GM21515 (cell line): ENCODE measurements at regions not wholly inside any gene's neighbourhood (a gene's known extent, or its start where the extent isn't known, plus 50 kb on each side); places are given as distances from the start of the nearest gene placed in this dataset.

ENCODE experiments used
- ATAC-seq: cut with Tn5 transposase; IDR thresholded peaks from one replicate; pipeline ENCODE4 v1.9.1; 2021; ENCODE audit not compliant: unreplicated experiment

DNA sequence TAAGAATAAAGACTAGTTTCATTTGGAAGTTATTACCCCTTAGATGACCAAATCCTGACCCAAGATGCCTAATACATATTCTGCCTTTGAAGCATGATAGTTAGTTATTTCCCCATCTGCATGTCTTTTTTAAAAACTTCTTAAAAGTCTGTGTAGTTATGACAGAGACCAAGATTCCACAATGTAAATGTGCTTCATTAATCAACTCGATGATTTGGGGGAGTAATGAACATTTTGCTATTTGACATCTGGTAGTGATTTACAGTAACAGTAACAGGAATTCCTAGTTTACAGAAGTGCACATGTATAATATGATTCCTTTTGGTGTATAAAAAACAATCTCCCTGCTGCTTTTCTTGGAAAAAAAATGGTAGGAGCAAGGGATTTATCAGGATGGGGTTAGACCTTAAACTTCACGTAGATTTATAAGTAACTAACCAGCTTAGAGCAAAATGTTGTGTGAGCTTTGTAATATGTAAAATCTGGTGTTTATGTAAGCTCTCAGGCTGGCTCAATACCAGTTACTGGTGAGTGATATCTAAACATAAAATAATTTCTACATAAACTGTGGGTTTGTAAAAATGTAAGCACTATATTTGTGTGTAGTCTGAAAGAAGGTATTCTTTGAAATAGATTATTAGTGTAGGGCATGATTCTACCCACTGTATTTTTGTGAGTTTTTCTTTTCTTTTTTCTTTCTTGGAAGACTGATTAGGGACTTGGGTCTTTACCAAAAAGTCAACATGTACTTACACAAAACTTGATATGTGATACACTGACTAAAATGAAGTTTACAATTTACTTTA, 641.6 kb downstream of the EPHA4 start:
- ATAC-seq, result no peak

DNA sequence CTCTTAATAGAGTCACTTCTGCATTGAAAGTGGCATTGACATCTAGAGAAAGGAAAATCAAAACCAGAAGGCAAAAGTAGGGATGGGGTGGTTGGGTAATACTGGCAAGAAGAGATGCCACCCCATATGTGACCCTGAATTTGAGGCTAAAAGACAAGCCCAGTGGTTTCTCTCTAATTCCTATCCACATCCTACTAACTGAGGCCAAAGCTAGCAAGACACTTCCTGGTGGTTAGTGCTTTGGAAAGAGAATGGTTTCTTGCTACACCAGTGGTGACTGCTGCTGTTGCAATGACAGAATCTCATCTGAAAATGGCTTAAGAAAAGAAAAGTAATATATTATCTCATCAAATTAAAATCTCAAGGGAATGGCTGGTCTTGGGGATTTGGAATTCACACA, 640.6 kb downstream of the EPHA4 start:
- no peak for ATAC-seq

DNA sequence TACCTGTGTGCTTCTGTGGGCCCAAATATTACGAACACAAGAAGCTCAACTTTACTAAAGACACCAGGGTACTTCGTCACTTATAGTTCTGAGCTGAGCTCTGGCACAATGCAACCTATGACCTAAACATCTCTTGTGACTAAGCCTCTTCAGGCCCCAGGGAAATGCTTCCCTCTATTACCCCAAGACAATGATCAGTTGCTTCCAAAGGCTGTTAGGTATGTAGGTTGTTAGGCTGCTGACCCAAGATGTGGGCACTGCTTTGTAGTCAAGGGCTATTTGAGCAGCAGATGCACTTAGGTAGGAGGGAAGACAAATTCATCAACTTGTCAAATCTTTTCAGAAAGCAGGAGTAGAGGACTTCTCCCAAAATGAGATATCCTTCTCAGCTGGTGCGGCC, 640.1 kb downstream of the EPHA4 start:
- no peak for ATAC-seq

DNA sequence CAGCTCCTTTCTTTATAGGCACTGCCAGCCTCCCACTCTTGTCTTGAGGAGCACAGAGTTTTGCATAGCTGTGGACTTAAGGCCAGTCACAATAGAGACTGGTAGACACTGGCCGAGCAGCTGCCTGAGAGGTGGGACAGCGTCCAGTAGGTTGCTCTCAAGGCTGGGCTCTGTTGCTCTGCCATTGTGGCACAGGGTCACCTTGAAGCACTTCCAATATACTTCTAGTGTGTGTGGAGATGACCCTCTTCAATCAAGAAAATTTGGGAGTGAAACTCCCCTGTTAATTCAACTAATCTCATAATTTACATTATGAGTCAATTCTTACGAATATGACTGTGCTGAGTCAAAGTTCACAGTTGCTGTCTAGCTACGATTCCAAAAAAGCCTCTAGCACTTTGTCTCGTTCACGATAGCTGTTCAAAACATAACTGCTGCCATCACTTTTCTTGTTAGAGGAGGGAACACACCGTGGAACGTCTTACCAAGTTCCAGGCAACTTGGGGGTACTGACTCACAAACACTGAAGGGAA, 636.2 kb downstream of the EPHA4 start:
- ATAC-seq, result no peak

DNA sequence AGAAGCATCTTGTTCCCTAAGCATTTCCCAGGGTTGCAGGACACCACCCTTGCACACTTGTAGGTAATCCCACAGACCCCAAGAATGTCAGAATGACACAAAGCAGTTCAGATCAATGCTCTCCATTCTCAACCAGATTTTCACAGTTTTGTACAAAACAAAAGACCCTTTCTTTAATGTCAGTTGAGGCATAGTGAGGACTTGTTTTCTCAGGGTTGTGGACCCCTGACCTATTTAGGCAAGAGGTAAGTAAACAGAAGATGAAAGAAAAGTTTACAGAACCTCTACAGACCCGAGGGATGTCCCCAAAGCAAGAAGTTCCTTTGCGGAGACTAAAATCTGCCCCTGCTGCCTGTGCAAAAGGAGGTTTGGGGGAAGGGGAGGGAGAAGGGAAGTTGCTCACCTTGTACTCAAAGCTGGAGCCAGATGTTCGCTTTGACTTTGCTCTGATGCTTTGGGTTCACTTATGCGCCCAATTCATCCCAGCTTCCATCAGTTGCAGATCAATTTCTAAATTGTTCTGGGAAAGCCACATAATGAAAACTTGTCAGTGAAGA, 635.4 kb downstream of the EPHA4 start:
- ATAC-seq, result no peak

DNA sequence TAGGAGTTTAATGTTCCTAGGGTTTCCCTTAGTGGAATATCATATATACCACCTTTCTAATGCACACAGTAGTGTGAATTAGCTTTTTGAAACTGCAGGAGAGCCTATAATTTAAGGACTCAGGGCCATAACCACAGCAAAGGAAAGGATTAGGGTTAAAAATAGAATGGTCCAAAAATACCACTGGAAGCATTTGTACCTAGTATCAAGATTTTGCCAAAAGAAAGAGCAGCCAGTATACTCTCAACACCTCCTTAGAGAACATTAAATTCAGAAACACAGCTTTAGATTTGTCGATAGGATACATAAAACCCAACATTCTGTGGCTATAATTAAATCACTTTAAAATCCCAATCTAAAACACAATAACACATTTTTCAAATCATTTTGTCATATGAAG, 634.9 kb downstream of the EPHA4 start:
- ATAC-seq, result no peak

DNA sequence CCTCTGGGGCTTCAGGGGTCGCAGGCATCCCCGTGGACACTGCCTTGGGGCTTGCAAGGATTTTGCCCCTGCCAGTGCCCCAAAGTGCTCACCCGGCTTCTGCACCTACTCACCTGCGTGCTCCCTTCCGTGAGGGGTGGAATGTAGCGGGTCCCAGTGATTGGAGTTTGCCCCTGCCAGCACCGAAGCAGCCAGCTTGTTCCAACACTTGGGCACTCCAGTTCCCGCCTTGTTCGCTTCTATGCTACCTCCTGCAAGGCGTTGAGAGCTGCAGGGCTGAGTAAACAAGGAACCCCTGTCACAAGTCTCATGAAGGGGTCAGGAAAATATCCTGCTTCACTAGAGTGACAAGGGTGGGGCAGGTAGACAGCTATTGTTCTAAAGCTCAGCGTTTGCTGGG, 631.5 kb downstream of the EPHA4 start:
- no peak for ATAC-seq

DNA sequence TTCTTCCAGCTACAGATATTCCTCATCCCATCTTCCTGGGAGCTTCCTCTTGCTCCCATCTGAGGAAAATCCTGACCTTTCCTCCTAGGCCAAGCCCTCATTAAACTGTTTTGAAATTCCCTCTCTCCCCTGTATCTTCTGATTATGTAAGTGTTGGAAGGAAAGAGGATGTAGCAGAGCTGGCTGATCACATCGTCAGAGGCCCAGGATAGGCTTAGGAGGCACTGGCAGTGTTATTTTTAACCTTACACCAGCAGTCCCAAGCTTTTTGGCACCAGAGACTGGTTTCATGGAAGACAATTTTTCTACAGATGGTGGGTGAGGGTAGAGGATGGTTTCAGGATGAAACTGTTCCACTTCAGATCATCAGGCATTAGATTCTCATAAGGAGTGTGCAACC, 630.4 kb downstream of the EPHA4 start:
- ATAC-seq, result no peak

DNA sequence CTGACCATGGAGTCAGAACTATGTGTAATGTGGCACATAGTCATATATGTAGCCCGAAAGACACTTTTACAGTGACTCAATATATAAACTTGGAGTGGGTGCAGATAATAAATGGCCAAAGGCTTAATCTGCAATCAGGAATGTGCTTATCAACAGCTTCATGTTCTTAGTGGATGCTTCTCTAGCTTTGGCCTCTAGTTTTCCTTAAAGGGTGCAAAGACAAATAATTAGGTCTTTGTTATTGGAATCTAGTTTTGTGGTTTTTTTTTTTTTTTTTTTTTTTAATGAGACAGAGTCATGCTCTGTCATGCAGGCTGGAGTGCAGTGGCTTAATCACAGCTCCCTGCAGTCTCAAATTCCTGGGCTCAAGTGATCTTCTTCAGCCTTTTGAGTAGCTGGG, 625.6 kb downstream of the EPHA4 start:
- no peak for ATAC-seq

DNA sequence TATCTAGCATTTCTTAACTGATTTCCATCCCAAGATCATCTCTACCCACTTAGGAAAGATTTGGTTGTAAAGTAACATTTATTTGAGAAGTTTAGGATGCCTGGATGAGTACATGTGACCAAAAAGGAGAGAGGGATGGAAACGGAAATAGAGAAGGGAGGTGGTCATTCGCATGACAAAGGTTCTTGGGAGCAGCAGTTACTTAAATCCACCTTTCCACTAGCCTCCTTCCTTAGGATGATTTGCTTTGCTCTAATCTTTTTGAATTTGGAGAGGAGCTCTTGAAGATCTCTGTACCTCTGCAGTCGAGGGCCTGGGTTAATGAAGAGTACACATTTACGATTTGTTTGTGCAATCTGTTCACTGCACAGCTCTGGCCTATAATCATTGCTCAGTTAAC, 623.5 kb downstream of the EPHA4 start:
- ATAC-seq, result no peak

DNA sequence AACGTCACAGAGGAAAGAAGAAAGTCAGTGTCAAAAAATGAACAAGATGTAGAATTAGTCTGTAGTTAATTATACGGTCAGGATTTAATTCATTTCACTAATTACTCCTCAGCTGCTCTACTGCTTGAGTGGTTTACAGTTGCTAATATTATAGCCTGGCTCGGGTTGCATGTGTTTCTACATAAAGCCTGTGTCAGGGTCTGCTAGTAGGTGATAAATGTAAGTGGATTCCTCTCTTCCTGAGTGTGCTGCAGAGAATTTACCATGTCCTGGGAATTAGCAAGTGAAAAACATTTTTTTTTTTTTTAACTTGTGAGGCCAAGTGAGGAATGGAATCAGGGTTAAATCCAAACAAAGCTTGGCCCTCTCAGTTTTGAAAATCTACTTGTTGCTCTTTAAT, 622.6 kb downstream of the EPHA4 start:
- ATAC-seq, result no peak

DNA sequence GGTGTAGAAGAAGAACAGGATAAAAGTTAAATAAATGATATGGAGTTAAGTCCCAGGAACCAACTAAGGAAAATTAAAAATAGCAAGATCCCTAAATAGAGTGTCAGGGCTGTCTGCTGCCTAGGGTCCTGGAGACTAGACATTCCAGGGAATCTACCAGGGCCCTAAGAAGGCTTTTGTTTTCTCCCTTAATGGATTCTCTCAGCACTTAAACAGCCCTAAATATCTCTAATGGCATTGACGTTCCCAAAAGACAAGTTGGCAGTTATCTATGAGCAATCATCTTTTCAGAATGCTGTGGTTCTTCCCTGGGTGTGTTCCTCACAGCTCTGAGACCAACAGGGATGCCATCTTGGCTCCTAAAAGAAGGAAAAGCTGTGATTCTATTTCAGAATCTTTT, 616.3 kb downstream of the EPHA4 start:
- ATAC-seq, result no peak

DNA sequence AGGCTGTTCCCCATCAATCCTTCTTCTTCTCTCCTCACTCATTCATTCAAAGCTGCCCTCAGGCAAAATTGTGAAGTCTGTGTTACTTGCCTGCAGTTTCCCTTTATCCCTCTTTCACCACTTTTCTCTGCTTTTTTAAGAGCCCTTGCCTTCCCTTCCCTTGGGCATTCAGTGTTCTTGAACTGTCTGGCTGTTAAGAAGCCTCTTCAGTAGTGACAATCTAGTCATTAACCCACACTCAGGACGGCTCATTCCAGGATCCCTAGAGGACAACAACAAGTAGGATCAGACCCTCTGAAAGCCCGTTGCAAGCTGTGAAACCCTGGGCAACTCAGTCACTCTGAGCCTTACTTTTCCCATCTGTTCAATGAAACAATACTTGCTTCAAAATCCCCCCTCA, 615.7 kb downstream of the EPHA4 start:
- ATAC-seq, result no peak

DNA sequence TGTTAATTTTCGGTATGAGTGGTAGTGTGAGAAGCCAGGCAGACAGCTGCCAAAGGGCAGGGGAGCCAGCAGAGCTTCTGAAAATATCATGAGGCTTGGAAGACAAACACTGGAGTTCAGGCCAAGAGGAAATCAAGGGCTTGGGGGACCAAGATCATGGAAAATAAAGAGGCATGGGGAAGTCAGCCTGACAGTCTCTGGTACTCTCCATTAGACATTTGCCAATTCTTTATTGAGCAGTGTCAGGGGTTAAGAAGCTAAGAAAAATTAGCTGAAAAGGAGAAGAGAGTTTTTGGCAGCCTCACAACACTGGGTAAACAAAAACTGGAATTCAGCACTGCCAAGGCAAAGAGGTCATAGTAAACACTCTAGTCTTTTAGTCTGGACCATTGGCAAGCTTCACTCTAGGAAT, 612.7 kb downstream of the EPHA4 start:
- no peak for ATAC-seq

DNA sequence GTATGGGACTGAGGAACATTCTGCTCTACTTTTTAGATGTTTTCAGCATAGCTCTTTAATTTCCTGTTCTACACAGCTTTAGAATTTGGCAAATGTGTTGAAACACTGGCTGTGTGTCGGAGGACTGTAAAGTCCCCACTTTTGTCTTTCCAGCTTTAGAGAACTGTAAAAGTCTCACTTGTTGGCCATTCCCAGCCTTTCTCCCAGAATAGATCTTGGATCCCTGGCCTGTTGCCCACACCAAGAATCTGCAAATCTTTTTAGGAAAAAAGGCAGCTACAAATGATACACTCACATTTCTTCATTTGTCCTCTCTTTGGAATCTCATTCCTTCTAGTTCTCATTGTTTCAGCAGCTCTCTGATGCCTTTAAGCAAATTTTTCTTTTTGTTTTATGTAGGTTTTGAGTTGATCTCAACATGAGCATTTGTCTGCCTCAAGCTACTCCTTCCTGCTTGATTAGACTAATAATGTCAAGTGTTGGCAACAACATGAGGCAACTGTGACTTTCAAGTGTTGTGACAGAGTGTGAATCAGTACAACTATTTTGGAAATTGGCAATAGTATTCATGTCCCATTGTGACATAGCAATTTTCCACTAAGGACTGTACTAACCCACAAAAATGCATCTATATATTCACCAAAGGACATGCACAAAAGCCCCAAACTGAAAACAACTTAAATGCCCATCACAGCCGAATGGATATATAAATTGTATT, 610.8 kb downstream of the EPHA4 start:
- ATAC-seq, result no peak

DNA sequence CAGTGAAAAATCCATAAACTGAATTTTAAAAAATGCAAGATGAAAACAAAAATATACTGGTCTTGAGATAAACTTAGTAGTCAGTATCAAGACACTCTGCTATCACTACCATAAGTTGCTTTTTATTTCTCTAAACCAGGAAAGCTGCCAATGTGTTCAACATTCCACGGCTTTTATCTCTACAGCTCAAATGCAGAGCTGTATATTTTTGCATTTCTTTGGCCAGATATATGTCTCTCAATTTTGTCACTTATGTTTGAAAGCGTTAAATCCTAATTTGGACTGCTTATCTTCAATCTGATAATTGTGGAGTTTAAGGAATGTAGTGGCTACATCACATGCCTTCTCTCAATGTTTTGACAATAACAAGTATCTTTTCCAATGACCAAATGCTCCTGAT, 609.5 kb downstream of the EPHA4 start:
- ATAC-seq, result no peak

DNA sequence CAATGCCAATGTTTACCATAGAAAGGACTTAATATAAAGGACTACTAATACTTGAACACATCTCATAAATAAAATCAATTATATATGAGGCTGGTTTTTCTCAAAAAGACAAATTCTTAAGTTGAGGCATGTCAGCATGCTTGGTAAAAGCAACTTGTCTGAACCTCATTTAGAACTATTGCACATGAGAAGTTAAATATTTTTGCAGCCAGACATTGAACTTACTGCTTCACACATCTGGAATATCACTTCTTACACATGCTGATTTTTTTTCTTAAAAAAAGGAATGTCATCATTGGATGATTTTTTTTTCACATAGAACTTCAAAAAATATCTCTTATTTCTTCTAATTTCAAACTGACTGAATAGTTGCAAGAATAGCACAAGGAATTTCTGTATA, 609.0 kb downstream of the EPHA4 start:
- ATAC-seq, result no peak

DNA sequence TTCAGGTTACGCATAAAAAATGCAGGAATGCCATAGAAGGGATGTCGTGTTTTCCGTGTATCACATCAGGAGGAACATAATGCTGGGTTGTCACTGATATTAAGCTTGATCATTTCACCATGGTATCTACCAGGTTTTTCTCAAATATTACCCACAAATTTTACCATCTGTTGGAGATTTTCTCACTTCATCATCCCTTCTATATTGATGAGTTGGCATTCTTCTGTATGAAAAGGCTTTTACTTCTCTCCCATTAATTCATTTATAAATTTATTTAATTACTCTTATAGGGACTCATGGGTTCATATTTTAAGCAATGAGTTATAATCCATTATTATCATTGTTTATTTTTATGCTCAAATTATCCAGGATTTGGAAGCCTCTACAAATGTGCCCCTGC, 608.2 kb downstream of the EPHA4 start:
- ATAC-seq, result no peak

DNA sequence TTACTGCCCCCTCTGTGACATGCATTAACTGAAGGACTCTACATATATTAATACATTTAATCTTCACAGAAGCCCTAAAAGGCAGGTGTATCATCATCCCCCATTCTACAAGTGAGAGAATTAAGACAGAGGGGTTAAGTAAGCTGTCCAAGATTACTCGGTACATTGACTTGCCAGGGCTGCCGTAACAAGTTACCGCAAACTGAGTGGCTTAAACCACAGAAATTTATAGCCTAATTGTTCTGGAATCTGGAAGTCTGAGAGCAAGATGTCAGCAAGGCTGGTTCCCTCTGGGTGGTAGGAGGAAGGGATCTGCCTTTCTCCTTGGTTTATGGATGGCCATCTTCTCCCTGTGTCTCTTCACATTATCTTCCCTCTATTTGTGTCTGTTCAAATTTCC, 605.5 kb downstream of the EPHA4 start:
- no peak for ATAC-seq

DNA sequence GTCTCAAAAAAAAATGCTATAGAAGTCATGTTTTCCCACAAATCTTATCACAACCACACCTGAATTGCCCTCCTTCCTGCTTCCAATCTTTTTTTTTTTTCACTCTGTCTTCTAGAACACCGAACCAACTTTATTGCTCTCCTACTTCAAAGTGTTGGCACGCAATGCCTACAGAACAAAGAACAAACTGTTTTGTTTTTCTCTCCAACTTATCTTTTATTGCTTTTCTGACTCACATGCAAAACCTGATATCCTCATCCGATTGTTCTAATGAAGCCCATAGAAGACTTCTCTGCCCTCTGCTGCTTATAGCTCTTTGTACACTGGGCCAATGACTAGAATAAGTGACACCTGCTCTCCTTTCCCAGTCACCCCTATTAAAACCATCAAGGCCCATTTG, 602.8 kb downstream of the EPHA4 start:
- ATAC-seq, result no peak

DNA sequence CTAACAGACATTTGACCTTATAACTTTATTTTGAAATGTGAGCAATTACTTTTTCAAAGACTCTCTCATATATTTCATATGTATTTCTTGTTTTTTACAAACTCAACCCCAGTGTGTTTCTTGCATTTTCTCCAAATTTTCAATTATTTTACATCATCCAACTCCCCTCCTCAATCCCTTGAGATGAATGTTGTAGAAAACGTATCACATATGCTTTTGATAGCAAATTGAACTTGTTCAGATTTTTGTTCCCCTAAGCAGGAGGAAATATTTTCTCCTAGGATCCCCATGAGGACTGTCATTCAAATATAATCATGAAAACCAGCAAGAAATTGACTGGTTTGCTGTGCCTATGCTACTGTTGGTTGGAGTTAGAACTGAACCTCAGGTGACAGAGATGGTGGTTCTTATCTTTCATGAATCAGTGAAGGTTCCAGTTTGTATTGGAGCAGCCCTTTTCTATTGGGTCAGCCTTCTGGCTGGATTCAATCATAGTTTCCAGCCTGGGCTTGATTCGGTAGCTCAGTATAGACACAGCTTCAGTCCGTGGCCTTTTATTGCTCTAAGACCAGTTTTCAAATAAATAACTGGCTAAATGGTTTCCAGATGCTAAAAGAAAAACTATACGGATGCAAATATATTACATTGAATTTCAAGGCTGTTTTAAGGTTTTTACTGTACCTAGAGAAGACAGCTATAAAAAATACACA, 591.0 kb downstream of the EPHA4 start:
- no peak for ATAC-seq

DNA sequence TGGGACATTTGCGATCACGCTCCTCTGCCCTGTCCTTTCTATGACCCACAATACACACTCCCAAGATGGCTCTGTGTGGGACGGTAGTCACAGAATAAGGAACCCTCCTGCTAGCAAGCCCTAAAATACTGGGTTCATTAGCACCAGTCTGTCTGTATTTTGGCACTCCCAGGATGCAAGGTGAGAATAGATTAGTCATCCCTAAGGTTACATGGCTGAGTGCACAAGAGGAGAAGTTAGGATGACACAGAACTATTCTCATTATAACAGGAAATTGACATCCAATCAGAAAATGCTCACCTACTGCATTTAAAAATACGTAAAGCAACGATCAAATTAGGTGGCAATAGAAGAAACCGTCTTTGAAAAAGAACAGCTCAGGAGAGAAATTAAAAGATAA, 590.2 kb downstream of the EPHA4 start:
- no peak for ATAC-seq
